ENCODE measurements at regions not wholly inside any gene's neighbourhood (a gene's known extent, or its start where the extent isn't known, plus 50 kb on each side); places are given as distances from the start of the nearest gene placed in this dataset.

DNA sequence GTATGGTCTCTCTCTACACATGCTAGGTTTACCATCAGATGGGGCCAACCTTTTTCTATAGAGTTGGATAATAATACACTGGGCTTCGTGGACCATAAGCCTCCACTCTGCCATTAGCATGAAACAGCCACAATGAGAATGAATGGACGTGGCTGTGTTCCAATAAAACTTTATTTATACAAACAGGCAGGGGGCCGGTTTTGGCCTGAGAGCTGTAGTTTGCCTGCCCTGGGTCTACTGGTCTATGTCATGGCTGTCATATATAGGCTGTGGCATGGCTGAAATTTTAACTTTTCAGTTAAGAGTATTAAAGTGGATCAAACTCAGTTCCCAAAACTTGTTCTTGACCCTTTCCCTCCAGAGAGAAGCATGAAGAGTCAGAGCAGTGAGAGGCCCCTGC, 120.3 kb upstream of the MYL2 start:
- DNase-seq (no peak), ATAC-seq (no peak)

GRCh38 chr12:111038941-111039340, 118.6 kb upstream of the MYL2 start:
- no peak for ATAC-seq
- no peak for DNase-seq

GRCh38 chr12:111038077-111038476, 117.7 kb upstream of the MYL2 start:
- DNase-seq (no peak), ATAC-seq (no peak)

DNA sequence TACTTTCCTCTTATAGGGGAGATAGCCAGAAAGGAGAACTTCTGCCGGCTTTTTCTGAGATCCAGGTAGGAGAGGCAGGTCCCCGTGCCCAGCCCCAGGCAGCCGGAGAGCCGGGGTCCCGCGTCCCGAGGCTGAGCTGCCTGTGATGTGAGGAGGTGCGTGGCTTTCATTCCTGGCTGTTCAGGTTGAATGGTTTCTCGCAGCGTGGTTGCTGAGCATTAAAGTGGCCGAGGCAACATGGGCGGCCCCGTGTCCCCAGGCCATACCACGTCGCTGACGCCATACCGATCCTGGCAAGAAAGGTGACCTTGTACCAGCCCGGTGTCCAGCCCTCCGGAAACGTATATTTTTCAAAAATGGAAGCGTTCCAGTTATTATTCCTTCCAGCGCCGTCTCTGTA, 116.7 kb upstream of the MYL2 start:
- DNase-seq (no peak), ATAC-seq (no peak)

- ATAC-seq (no peak), DNase-seq (no peak)
These were observed 115.4 kb upstream of the MYL2 start for GRCh38 chr12:111035578-111036301.

DNA sequence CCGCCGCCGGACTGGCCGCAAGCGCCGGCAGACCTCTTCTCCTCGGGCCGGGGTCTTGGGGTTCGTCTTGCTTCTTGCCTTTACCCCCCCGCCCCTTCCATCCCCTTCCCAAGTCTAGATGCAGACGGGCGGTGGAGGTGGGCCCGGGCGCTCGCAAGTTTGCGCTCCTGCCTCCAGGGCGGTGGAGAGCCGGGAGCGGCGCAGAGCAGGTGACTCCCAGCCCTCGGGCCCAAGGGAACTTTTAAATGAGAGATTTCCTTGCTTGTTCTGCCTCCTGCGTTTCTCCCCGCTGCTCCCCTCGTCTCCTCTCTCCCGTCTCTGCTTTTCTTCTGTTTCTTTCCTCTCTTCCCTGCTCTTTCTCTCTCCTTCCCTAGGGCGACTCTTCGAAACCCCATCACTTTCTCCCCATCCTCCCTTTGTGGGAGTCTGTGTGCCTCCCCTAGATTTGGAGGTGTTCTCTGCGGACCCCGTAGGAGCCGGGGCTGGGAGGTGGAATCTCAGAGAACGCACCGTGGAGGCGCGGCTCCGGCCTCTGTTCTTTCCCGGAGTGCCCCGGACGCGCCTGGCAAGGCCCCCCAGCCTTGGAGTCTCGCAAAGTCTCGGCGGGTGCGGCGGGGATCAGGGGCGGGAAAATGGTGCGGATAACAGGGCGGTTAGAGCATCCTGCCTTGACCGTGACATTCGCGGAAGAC, 114.7 kb upstream of the MYL2 start:
- DNase-seq, result no peak
- peak; percentile 39 for ATAC-seq

GRCh38 chr12:111034083-111034885, 113.9 kb upstream of the MYL2 start, which contains the start of gene CUX2:
Gene CUX2, plus strand, starts transcription at chr12:111034165.
- DNase-seq, result peak; percentile 19
- peak; percentile 60 for ATAC-seq

GRCh38 chr12:111033281-111034082, 113.1 kb upstream of the MYL2 start:
- ATAC-seq (no peak), DNase-seq (peak; percentile 43)

GRCh38 chr12:111032591-111032919, 112.2 kb upstream of the MYL2 start:
- DNase-seq (no peak), ATAC-seq (no peak)

GRCh38 chr12:111031916-111032590, 111.7 kb upstream of the MYL2 start:
- ATAC-seq (no peak), DNase-seq (no peak)

- DNase-seq, result no peak
- ATAC-seq, result no peak
These were observed 110.4 kb upstream of the MYL2 start for GRCh38 chr12:111030800-111031199.

GRCh38 chr12:111029732-111030131, 109.4 kb upstream of the MYL2 start:
- DNase-seq, result no peak
- ATAC-seq, result no peak

DNA sequence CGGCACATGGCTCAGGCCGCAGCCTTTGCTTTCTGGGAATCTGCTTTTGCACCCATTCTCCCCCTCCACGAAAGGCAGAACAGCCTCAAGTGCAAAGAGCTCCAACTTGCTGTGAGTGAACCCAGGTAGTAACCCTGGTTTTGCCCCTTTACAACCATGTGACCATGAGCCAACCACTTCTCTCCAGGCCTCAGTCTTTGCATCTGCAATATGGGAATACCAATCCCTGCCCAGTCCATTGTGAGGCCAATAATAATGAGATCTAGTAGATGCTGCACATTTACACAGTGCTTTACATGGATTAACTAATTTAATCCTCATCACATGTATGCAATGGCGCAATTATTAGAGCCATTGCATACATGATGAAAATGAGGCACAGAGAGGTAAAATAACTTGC, 108.9 kb upstream of the MYL2 start:
- ATAC-seq, result no peak
- no peak for DNase-seq

GRCh38 chr12:111028830-111029229, 108.5 kb upstream of the MYL2 start:
- no peak for ATAC-seq
- DNase-seq, result no peak

- DNase-seq (no peak), ATAC-seq (no peak)
These were observed 107.1 kb upstream of the MYL2 start for GRCh38 chr12:111027431-111027830.

DNA sequence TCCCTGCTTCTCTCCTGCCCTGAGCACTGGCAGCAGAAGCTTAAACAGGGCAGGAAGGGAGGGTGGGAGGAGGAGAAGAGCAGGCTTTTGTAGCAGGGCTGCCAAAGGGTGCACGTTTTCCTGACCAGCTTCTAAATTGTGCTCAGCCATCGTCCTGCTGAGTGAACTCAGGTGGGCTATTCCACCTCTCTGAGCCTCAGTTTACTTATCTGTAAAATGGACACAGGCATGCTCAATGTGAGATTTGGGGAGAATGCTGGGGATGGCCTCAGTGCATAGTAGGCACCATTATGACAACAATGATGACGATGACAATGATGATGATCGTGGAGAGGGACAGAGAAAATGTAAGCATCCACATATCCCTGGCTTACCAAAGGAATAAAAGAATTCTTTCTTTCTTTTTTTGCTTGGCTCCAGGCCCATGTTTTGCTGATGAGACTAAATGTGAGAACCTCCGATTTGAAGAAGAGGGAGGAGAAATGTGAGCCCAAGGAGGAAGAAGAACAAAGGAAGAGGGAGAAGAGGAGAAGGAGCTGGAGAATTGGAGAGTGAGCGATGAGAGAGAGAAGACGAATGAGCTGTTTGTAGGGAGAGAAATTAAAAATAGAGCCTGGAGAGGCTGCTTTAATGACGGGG, 105.5 kb upstream of the MYL2 start:
- ATAC-seq (no peak), DNase-seq (no peak)

- no peak for ATAC-seq
These were observed 104.9 kb upstream of the MYL2 start for GRCh38 chr12:111025301-111025700.

GRCh38 chr12:111024205-111024801, 103.9 kb upstream of the MYL2 start:
- ATAC-seq, result peak; percentile 59
- DNase-seq, result peak; percentile 63

More at GRCh38 chr12:111025301-111025700, 104.9 kb upstream of the MYL2 start:
- no peak for DNase-seq

GRCh38 chr12:111022386-111022785, 102.0 kb upstream of the MYL2 start:
- ATAC-seq, result no peak
- no peak for DNase-seq

- no peak for ATAC-seq
- DNase-seq, result no peak
These were observed 94.2 kb upstream of the MYL2 start for GRCh38 chr12:111014547-111014946.

DNA sequence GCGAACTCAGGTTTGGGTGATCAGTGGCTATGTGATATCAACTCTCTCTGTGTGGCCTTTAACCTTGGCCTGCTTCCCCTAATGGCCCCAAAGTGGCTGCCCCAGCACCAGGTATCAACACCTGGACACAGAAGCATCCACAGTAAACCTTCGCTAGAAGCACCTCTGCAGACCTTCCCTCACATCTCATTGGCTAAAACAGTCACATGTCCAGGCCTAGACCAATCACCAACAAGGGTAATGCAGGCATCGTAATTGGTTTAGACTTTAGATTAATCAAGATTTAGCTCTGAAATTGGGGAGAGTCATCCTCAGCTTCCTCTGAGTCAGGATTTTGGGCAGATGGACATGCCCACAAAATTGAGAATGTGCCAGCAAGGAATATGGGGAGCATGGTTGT, 92.5 kb upstream of the MYL2 start:
- DNase-seq, result no peak
- no peak for ATAC-seq
